ENCODE measurements at regions not wholly inside any gene's neighbourhood (a gene's known extent, or its start where the extent isn't known, plus 50 kb on each side); places are given as distances from the start of the nearest gene placed in this dataset.

- TF ChIP-seq EZH2 (IDR thresholded peaks at IDR 0.05; ENCODE audit: insufficient read depth, poor library complexity, severe bottlenecking) (no peak), EZH2phosphoT487 (IDR thresholded peaks at IDR 0.05; ENCODE audit: insufficient read depth, low read depth) (no peak)
Measured at GRCh38 chr5:158143081-158143480, 284.1 kb upstream of the CLINT1 start.

Measured in GM23248 (cell line).